GM23338 (cell line): ENCODE measurements at regions not wholly inside any gene's neighbourhood (a gene's known extent, or its start where the extent isn't known, plus 50 kb on each side); places are given as distances from the start of the nearest gene placed in this dataset.

Experiments used
- ATAC-seq: fragments of 200-7000 bp; cut with Tn5 transposase; 3 replicates; pipeline ENCODE4 v1.9.1; 2020
- DNase-seq: peaks from one replicate; pipeline ENCODE4 v3.0.0-alpha.2; 2015; ENCODE audit warnings: low spot score
- H2AFZ ChIP-seq: fragments of 200-600 bp; sonication (generic); 2 replicates; pipeline ENCODE4 v1.8.0; 2016; ENCODE audit warnings: antibody characterized with exemption, mild to moderate bottlenecking, moderate library complexity
- H3F3A ChIP-seq: fragments of 200-600 bp; sonication (generic); replicated peaks from 2 replicates; pipeline ENCODE4 v1.8.0; 2017; ENCODE audit warnings: antibody characterized with exemption, mixed run types, low read depth
- H3K27ac ChIP-seq: fragments of 200-600 bp; sonication (generic); 2 replicates; pipeline ENCODE4 v1.6.1; 2016; ENCODE audit warnings: low read depth
- H3K27me3 ChIP-seq: fragments of 200-600 bp; sonication (generic); 2 replicates; pipeline ENCODE4 v1.8.0; 2016; ENCODE audit warnings: mild to moderate bottlenecking, mixed run types, moderate library complexity; ENCODE audit not compliant: insufficient read depth
- H3K36me3 ChIP-seq: fragments of 200-600 bp; sonication (generic); 2 replicates; pipeline ENCODE4 v1.8.0; 2016; ENCODE audit warnings: mild to moderate bottlenecking; ENCODE audit not compliant: insufficient read depth
- H3K4me1 ChIP-seq: fragments of 200-600 bp; sonication (generic); 2 replicates; pipeline ENCODE4 v1.8.0; 2016; ENCODE audit warnings: mild to moderate bottlenecking, moderate library complexity; ENCODE audit not compliant: insufficient read depth
- H3K4me2 ChIP-seq: fragments of 200-600 bp; sonication (generic); 2 replicates; pipeline ENCODE4 v1.7.1; 2017; ENCODE audit warnings: mixed run types
- H3K4me3 ChIP-seq: fragments of 200-600 bp; sonication (generic); 2 replicates; pipeline ENCODE4 v1.6.1; 2016; ENCODE audit warnings: mixed run types
- H3K79me2 ChIP-seq: fragments of 200-600 bp; sonication (generic); replicated peaks from 2 replicates; pipeline ENCODE4 v1.8.0; 2017; ENCODE audit warnings: mild to moderate bottlenecking; ENCODE audit not compliant: insufficient read depth
- H3K9me2 ChIP-seq: fragments of 200-600 bp; sonication (generic); 2 replicates; pipeline ENCODE4 v1.8.0; 2017; ENCODE audit not compliant: insufficient read depth
- H4K20me1 ChIP-seq: fragments of 200-600 bp; sonication (generic); replicated peaks from 2 replicates; pipeline ENCODE4 v1.8.0; 2017; ENCODE audit warnings: mild to moderate bottlenecking; ENCODE audit not compliant: insufficient read depth
- H3K27ac Mint-ChIP-seq: 2 replicates; pipeline ENCODE4 v1.8.0; 2020; ENCODE audit warnings: inconsistent platforms, mild to moderate bottlenecking, moderate library complexity, mixed read lengths
- H3K27me3 Mint-ChIP-seq: 3 replicates; pipeline ENCODE4 v1.8.0; 2022; ENCODE audit warnings: low read depth, mild to moderate bottlenecking, moderate library complexity, mixed read lengths, inconsistent platforms; ENCODE audit not compliant: insufficient read depth, poor library complexity
- H3K36me3 Mint-ChIP-seq: 3 replicates; pipeline ENCODE4 v1.8.0; 2021; ENCODE audit warnings: low read depth, mild to moderate bottlenecking, inconsistent platforms, moderate library complexity, mixed read lengths
- H3K4me1 Mint-ChIP-seq: 3 replicates; pipeline ENCODE4 v1.8.0; 2020; ENCODE audit warnings: mild to moderate bottlenecking, inconsistent platforms, mixed read lengths
- H3K4me3 Mint-ChIP-seq: 3 replicates; pipeline ENCODE4 v1.8.0; 2021; ENCODE audit warnings: moderate library complexity, mild to moderate bottlenecking, inconsistent platforms, mixed read lengths
- H3K9me3 Mint-ChIP-seq: 3 replicates; pipeline ENCODE4 v1.8.0; 2020; ENCODE audit warnings: moderate library complexity, mild to moderate bottlenecking, inconsistent platforms, mixed read lengths
- CREB1 ChIP-seq: fragments of 250-450 bp; sonication (Bioruptor Pico); IDR thresholded peaks from 2 replicates; pipeline ENCODE4 v1.5.0; 2020; ENCODE audit warnings: low read depth, mild to moderate bottlenecking, moderate library complexity
- CTCF ChIP-seq, 2 experiments: fragments of 200-600 bp in 1 of 2; sonication (generic) in 1 of 2; conservative IDR thresholded peaks; 2 replicates each; pipeline versions ENCODE4 v1.5.1 to v1.6.1; 2016 to 2017; ENCODE audit warnings: antibody characterized with exemption in 2 of 2, low read depth in 2 of 2, mild to moderate bottlenecking in 2 of 2, moderate library complexity in 1 of 2
- EZH2 ChIP-seq: fragments of 200-600 bp; sonication (generic); IDR thresholded peaks from one replicate; pipeline ENCODE4 v1.8.0; 2017; ENCODE audit warnings: antibody characterized with exemption, mild to moderate bottlenecking, low read depth; ENCODE audit not compliant: unreplicated experiment
- EZH2phosphoT487 ChIP-seq: fragments of 200-600 bp; sonication (generic); IDR thresholded peaks from one replicate; pipeline ENCODE4 v1.8.1; 2018; ENCODE audit warnings: antibody characterized with exemption; ENCODE audit not compliant: unreplicated experiment
- JUNB ChIP-seq: IDR thresholded peaks from one replicate; pipeline ENCODE4 v1.6.1; 2016; ENCODE audit warnings: antibody characterized with exemption; ENCODE audit not compliant: unreplicated experiment
- NANOG ChIP-seq: IDR thresholded peaks from 2 replicates; pipeline ENCODE4 v1.6.1; 2016; ENCODE audit warnings: antibody characterized with exemption, borderline replicate concordance
- POLR2AphosphoS5 ChIP-seq: IDR thresholded peaks from 2 replicates; pipeline ENCODE4 v1.6.1; 2016; ENCODE audit warnings: antibody characterized with exemption, low read depth
- REST ChIP-seq: IDR thresholded peaks from one replicate; pipeline ENCODE4 v1.6.1; 2018; ENCODE audit warnings: antibody characterized with exemption; ENCODE audit not compliant: unreplicated experiment
- STAT1 ChIP-seq: IDR thresholded peaks from one replicate; pipeline ENCODE4 v1.6.1; 2016; ENCODE audit warnings: antibody characterized with exemption; ENCODE audit not compliant: unreplicated experiment
- ZNF114 ChIP-seq: fragments of 250-450 bp; sonication (Bioruptor Pico); IDR thresholded peaks from 2 replicates; pipeline ENCODE4 v1.5.0; 2020; ENCODE audit warnings: mild to moderate bottlenecking, moderate library complexity
- ZNF331 ChIP-seq: fragments of 250-450 bp; sonication (Bioruptor Pico); IDR thresholded peaks from 2 replicates; pipeline ENCODE4 v1.5.0; 2020; ENCODE audit warnings: low read depth, mild to moderate bottlenecking, moderate library complexity
- ZNF462 ChIP-seq: fragments of 250-450 bp; sonication (Bioruptor Pico); IDR thresholded peaks from 2 replicates; pipeline ENCODE4 v1.5.0; 2020; ENCODE audit warnings: mild to moderate bottlenecking, moderate library complexity
- TF ChIP-seq, protein P1 (sequence below): IDR thresholded peaks from 2 replicates; pipeline ENCODE4 v1.6.1; 2016; ENCODE audit warnings: antibody characterized with exemption

DNA sequence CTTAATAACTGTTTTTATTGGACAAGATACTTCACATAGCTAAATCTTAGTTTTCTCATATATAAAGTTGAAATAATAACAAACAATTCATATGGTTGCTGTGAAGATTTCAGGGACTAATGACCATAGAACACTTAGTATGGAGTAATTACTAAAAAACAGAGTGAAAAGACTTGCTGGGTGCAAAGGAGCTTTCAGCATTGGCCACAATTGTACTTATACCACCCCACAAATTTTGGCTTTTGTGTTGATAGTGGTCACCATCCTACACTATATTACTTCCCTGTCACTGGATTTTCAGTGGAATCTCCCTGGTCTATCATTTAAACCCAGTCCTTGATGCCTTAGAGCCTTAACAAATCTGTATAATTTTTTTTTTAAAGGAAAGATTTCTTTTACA lies 398.6 kb upstream of the EPHA7 start:
- TF ChIP-seq STAT1: no peak
- TF ChIP-seq REST: no peak
- TF ChIP-seq EZH2phosphoT487: no peak
- TF ChIP-seq, protein P1, sequence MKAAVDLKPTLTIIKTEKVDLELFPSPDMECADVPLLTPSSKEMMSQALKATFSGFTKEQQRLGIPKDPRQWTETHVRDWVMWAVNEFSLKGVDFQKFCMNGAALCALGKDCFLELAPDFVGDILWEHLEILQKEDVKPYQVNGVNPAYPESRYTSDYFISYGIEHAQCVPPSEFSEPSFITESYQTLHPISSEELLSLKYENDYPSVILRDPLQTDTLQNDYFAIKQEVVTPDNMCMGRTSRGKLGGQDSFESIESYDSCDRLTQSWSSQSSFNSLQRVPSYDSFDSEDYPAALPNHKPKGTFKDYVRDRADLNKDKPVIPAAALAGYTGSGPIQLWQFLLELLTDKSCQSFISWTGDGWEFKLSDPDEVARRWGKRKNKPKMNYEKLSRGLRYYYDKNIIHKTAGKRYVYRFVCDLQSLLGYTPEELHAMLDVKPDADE: no peak
- no peak for TF ChIP-seq JUNB
- TF ChIP-seq CTCF (conservative IDR thresholded peaks at IDR 0.05; ENCODE audit: low read depth in 2 of 2): no peak
- TF ChIP-seq ZNF331 (CRISPR knock-in tag): no peak
- no peak for TF ChIP-seq CREB1 (CRISPR knock-in tag)
- no peak for TF ChIP-seq POLR2AphosphoS5
- TF ChIP-seq EZH2: no peak
- TF ChIP-seq ZNF462: no peak
- TF ChIP-seq ZNF114 (CRISPR knock-in tag): no peak
- TF ChIP-seq NANOG: no peak
- Histone ChIP-seq H4K20me1 (no peaks in the 10 kb centered on the region; the same call in 1 of the 2 replicates), H3K36me3 (peaks cover 22% of the 10 kb centered on the region; the same call in 1 of the 2 replicates), H3K79me2 (no peaks in the 10 kb centered on the region), H3K4me1 (peaks cover 10% of the 10 kb centered on the region), H3K4me3 (no peak overlapping the region), H3K9me2 (no peaks in the 10 kb centered on the region), H2AFZ (no peak overlapping the region), H3K4me2 (no peak overlapping the region), H3K27ac (no peak overlapping the region), H3K27me3 (no peaks in the 10 kb centered on the region), H3F3A (no peaks in the 10 kb centered on the region)
- ATAC-seq (no peak), DNase-seq (no peak)
- Mint-ChIP-seq H3K27ac (no peak overlapping the region), H3K36me3 (peaks cover 69% of the 10 kb centered on the region), H3K27me3 (peaks cover 3% of the 10 kb centered on the region), H3K4me3 (no peak overlapping the region), H3K4me1 (peaks cover 30% of the 10 kb centered on the region; the same call in 2 of the 3 replicates), H3K9me3 (no peaks in the 10 kb centered on the region; the same call in 2 of the 3 replicates)
